GM20000 (cell line): ENCODE measurements at regions not wholly inside any gene's neighbourhood (a gene's known extent, or its start where the extent isn't known, plus 50 kb on each side); places are given as distances from the start of the nearest gene placed in this dataset.

ENCODE experiments used
- DNase-seq: peaks from one replicate; pipeline ENCODE4 v3.0.0; 2012; ENCODE audit warnings: low spot score
- CTCF ChIP-seq: IDR thresholded peaks from 2 replicates; pipeline ENCODE4 v1.5.1; 2012; ENCODE audit warnings: mild to moderate bottlenecking, control low read depth; ENCODE audit errors: extremely low read depth, missing control alignments

- DNase-seq, result no peak
These were observed 128.8 kb upstream of the DTNBP1 start for GRCh38 chr6:15791448-15792181.

GRCh38 chr6:15790116-15790515, 127.3 kb upstream of the DTNBP1 start:
- DNase-seq, result no peak
- no peak for TF ChIP-seq CTCF

More at GRCh38 chr6:15791448-15792181, 128.8 kb upstream of the DTNBP1 start:
- TF ChIP-seq CTCF, result no peak

- TF ChIP-seq CTCF, result no peak
- no peak for DNase-seq
These were observed 124.0 kb upstream of the DTNBP1 start for GRCh38 chr6:15786846-15787245.

DNA sequence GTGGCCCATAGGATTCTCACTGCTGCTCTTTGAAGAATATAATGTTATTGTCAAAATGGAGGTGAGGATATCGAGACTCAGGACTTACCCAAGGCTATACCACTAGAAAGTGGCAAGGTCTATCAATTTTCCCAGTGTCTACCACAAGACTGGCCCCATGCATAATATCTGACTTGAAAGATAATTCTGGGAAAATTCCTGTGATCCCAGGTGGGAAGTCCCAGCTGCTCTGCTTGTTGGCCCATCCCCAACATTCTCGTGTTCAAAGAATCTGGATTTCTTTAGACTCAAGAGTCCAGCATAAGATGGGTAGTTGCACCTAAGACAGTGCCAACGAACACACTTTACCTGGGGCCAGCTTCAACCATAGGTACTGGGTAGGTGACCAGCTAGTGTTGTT, 120.7 kb upstream of the DTNBP1 start:
- no peak for DNase-seq
- TF ChIP-seq CTCF, result no peak

GRCh38 chr6:15781890-15782289, 119.1 kb upstream of the DTNBP1 start:
- no peak for DNase-seq
- no peak for TF ChIP-seq CTCF

GRCh38 chr6:15781333-15781732, 118.5 kb upstream of the DTNBP1 start:
- no peak for TF ChIP-seq CTCF
- no peak for DNase-seq

DNA sequence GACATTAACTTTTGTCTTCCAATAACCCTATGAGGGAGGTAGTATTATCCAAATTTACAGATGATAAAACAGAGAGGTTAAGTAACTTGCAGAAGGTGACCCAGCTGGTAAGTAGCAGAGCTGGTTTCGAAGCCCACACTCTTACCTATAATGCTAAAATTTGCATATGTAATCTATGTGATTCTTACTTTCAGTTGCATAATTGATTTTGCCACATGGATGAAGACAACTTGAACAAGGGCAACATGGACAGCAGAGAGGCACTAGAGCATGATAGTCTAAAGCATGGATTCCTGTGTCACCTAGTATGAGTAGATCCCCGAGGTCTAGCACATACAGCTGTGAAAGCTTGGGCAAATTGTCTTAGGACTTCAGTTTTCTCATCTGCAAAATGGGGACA, 117.6 kb upstream of the DTNBP1 start:
- DNase-seq, result no peak
- TF ChIP-seq CTCF, result no peak
